Activated naive CD4-positive, alpha-beta T cell treated with anti-CD3 and anti-CD28 coated beads for 36 hours (primary cell): ENCODE measurements at regions not wholly inside any gene's neighbourhood (a gene's known extent, or its start where the extent isn't known, plus 50 kb on each side); places are given as distances from the start of the nearest gene placed in this dataset.

Experiments used
- CTCF ChIA-PET: fragments of 350-600 bp; sonication (Branson Sonifier 250); formaldehyde crosslinking; loops from one replicate; lab custom pipeline; 2021; ENCODE audit warnings: antibody characterized with exemption; lab: Charles Lee
- DNase-seq: peaks from one replicate; pipeline ENCODE4 v3.0.0-alpha.2; 2020
- H3K27ac Mint-ChIP-seq: one replicate; pipeline ENCODE4 v1.8.0; 2021; ENCODE audit warnings: mild to moderate bottlenecking, mixed read lengths
- H3K27me3 Mint-ChIP-seq: one replicate; pipeline ENCODE4 v1.8.0; 2021; ENCODE audit warnings: low read depth, mixed read lengths
- H3K36me3 Mint-ChIP-seq: one replicate; pipeline ENCODE4 v1.8.0; 2021; ENCODE audit warnings: low read depth, mixed read lengths
- H3K4me1 Mint-ChIP-seq: one replicate; pipeline ENCODE4 v1.8.0; 2021; ENCODE audit warnings: low read depth, mixed read lengths
- H3K4me3 Mint-ChIP-seq: one replicate; pipeline ENCODE4 v1.8.0; 2021; ENCODE audit warnings: mild to moderate bottlenecking, moderate library complexity, mixed read lengths
- H3K9me3 Mint-ChIP-seq: one replicate; pipeline ENCODE4 v1.8.0; 2021; ENCODE audit warnings: mixed read lengths
- intact Hi-C: fragments of 100-400 bp; cut with micrococcal nuclease; formaldehyde crosslinking; loops from one replicate; pipeline ENCODE4 v1.15.1; 2023

DNA sequence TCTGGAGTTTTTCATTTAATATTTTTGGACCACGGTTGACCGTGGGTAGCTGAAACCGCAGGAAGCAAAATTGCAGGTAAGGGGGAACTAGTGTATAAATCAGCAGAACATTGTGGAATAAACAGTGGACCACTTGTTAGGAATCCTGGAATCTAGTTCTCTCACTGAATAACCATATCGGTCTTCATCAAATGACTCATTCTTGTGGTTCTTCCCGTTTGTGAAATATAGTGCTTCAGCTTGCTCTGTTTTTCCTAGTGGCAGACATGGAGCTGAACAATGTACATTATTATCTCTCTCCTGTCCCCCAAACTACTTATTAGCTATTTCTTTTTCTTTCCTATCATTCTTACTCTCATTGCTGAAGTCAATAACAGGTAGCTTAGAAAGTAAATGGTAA, 61.9 kb downstream of the HSPA13 start:
- CTCF ChIA-PET: interaction anchor here (0.6 to 1.4 kb wide), 2 partner anchors 11 to 597 kb away, joined by 4 to 5 read pairs; no protein-coding TSS in a partner anchor

DNA sequence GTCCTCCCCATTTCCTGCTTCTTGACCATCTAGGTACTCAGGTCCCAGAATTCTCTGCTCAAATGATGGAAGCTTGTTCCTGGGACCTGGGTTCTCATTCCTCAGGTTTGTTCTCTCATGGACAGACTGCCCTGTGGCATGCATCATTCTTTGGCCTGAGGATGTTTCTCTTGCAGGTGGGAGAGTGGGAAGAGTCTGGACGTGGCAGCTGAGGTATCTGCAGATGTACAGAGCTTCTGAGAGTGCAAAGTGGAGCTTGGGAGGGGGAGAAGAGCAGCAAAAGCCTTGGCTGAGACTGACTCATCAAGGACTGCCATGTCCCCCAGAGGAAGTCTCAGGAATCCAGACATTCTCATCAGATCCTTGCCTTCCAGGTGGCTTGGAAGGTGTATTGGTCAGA, 63.1 kb downstream of the HSPA13 start:
- Mint-ChIP-seq H3K27me3 (peaks cover 14% of the 10 kb centered on the region), H3K27ac (no peak overlapping the region), H3K9me3 (no peaks in the 10 kb centered on the region), H3K4me3 (no peak overlapping the region), H3K36me3 (no peaks in the 10 kb centered on the region), H3K4me1 (no peaks in the 10 kb centered on the region)
- no peak for DNase-seq
- CTCF ChIA-PET: interaction anchor here (1.0 kb wide), 1 partner anchor 13 kb away, joined by 4 read pairs; no protein-coding TSS in a partner anchor
- intact Hi-C loops: no loop called here

More for the DNA sequence above, 61.9 kb downstream of the HSPA13 start:
- Mint-ChIP-seq H3K9me3 (no peaks in the 10 kb centered on the region), H3K36me3 (no peaks in the 10 kb centered on the region), H3K4me3 (no peak overlapping the region), H3K27me3 (peaks cover 19% of the 10 kb centered on the region), H3K4me1 (no peaks in the 10 kb centered on the region), H3K27ac (no peak overlapping the region)
- intact Hi-C loops: no loop called here
- DNase-seq: no peak

DNA sequence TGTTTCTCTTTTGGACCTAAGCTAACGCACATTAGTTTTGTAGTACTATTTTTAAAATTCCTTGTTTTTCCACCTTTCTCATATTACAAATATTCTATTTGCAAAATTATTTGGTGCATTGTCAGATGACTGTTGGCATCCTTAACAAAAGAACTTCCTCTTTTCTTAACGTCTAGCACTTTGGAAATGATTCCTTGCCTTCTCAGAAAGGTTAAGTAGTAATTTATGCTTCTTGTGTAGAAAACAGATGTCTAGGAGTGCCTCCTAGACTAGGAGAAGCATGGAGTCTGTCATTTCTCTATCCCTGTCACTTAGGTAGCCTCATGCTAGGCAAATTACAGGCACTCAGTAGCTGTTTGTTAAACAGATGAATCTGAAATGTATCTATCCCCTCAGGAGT, 64.4 kb downstream of the HSPA13 start:
- no peak overlapping the region for H3K27ac Mint-ChIP-seq
- CTCF ChIA-PET: no interaction called here

DNA sequence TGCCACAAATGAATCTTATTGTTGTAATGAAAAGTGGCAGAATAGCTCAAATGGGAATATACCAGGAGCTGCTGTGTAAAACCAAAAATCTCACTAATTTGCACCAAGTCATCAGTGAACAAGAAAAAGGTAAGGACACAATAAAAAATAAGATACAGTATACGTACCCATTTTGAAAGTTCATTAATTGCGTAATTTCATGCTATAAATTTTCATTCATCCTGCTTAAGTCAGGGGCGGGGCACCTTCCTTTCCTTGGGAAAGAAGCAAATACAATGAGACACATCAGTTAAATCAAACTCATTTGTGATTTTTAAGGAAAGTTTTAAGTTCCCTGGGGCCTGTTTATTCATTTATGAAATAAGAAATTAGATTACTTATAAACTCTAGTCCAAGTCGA, 65.4 kb downstream of the HSPA13 start:
- intact Hi-C loops: no loop called here

More for the DNA sequence above, 64.4 kb downstream of the HSPA13 start:
- no peak for DNase-seq
- H3K27me3 Mint-ChIP-seq: peaks cover 12% of the 10 kb centered on the region
- H3K36me3 Mint-ChIP-seq: no peaks in the 10 kb centered on the region
- no peaks in the 10 kb centered on the region for H3K9me3 Mint-ChIP-seq
- intact Hi-C loops: no loop called here
- no peak overlapping the region for H3K4me3 Mint-ChIP-seq
- no peaks in the 10 kb centered on the region for H3K4me1 Mint-ChIP-seq

GRCh38 chr21:14313300-14313699, 69.6 kb downstream of the HSPA13 start:
- H3K27me3 Mint-ChIP-seq: peaks cover 10% of the 10 kb centered on the region
- no peak overlapping the region for H3K4me3 Mint-ChIP-seq
- no peaks in the 10 kb centered on the region for H3K4me1 Mint-ChIP-seq
- CTCF ChIA-PET: no interaction called here
- no peaks in the 10 kb centered on the region for H3K9me3 Mint-ChIP-seq
- no peak for DNase-seq
- intact Hi-C loops: no loop called here
- no peaks in the 10 kb centered on the region for H3K36me3 Mint-ChIP-seq
- no peak overlapping the region for H3K27ac Mint-ChIP-seq

More for the DNA sequence above, 65.4 kb downstream of the HSPA13 start:
- DNase-seq: no peak
- Mint-ChIP-seq H3K36me3 (no peaks in the 10 kb centered on the region), H3K4me1 (no peaks in the 10 kb centered on the region), H3K27me3 (peaks cover 12% of the 10 kb centered on the region), H3K9me3 (no peaks in the 10 kb centered on the region), H3K27ac (no peak overlapping the region), H3K4me3 (no peak overlapping the region)
- CTCF ChIA-PET: interaction anchor here (0.8 kb wide), 1 partner anchor 57 kb away, joined by 3 read pairs; no protein-coding TSS in a partner anchor

- CTCF ChIA-PET: no interaction called here
- DNase-seq: no peak
- Mint-ChIP-seq H3K27ac (no peak overlapping the region), H3K27me3 (peaks cover 10% of the 10 kb centered on the region), H3K36me3 (no peaks in the 10 kb centered on the region), H3K9me3 (no peaks in the 10 kb centered on the region), H3K4me3 (no peak overlapping the region), H3K4me1 (no peaks in the 10 kb centered on the region)
- intact Hi-C loops: no loop called here
Observed at GRCh38 chr21:14312871-14313270, 70.1 kb downstream of the HSPA13 start.

GRCh38 chr21:14308234-14308633, 74.7 kb downstream of the HSPA13 start:
- DNase-seq: no peak
- H3K36me3 Mint-ChIP-seq: no peaks in the 10 kb centered on the region
- CTCF ChIA-PET: interaction anchor here (1.5 kb wide), 1 partner anchor 18 kb away, joined by 3 read pairs; no protein-coding TSS in a partner anchor
- no peaks in the 10 kb centered on the region for H3K9me3 Mint-ChIP-seq
- peaks cover 7% of the 10 kb centered on the region for H3K27me3 Mint-ChIP-seq
- no peak overlapping the region for H3K27ac Mint-ChIP-seq
- intact Hi-C loops: no loop called here
- no peaks in the 10 kb centered on the region for H3K4me1 Mint-ChIP-seq
- no peak overlapping the region for H3K4me3 Mint-ChIP-seq

- CTCF ChIA-PET: interaction anchor here (0.6 to 1.6 kb wide), 4 partner anchors 9 to 469 kb away, joined by 3 to 5 read pairs (median 4); no protein-coding TSS in a partner anchor
Observed at GRCh38 chr21:14306126-14306907, 76.6 kb downstream of the HSPA13 start.

DNA sequence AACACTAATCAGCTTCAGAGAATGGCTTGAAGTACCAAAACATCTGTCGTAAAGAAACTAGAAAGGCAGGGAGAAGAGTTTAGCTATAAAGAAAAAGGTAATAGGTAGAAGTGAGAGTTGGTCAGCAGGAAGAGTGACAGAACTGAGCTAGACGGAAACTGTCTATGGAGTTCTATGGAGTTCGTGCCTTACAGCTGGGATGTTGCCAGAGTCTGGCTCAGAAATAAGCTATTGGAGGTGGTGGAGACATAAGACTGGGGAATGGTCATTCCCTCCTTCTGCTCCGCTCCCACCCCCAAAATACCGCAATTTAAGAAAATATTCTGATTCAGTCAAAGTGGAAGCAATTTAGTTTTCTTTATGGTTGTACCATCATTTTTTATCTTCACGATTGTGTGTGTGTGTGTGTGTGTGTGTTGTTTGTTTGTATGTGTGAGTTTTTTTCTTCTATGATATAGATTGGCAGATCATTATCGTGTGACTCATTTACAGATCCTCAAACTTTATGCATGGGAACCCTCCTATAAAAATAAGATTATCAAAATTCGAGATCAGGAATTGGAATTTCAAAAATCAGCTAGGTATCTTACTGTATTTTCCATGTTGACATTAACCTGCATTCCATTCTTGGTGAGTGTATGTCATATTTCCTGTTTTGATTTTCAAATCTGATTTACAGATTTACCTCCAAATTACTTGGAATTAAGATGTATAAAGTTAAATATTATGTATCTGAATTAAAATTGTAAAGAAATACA, 79.0 kb downstream of the HSPA13 start:
- H3K9me3 Mint-ChIP-seq: no peaks in the 10 kb centered on the region
- no peak overlapping the region for H3K4me3 Mint-ChIP-seq
- CTCF ChIA-PET: no interaction called here
- H3K27ac Mint-ChIP-seq: no peak overlapping the region
- intact Hi-C loops: no loop called here
- no peak for DNase-seq
- H3K27me3 Mint-ChIP-seq: peaks cover 5% of the 10 kb centered on the region
- no peaks in the 10 kb centered on the region for H3K36me3 Mint-ChIP-seq
- no peaks in the 10 kb centered on the region for H3K4me1 Mint-ChIP-seq

More at GRCh38 chr21:14306126-14306907, 76.6 kb downstream of the HSPA13 start:
- H3K9me3 Mint-ChIP-seq: no peaks in the 10 kb centered on the region
- peaks cover 5% of the 10 kb centered on the region for H3K27me3 Mint-ChIP-seq
- intact Hi-C loops: loop anchor here (2.0 kb wide), 1 partner anchor 468 kb away; no protein-coding TSS in a partner anchor
- DNase-seq: no peak
- H3K4me3 Mint-ChIP-seq: no peak overlapping the region
- no peaks in the 10 kb centered on the region for H3K36me3 Mint-ChIP-seq
- no peaks in the 10 kb centered on the region for H3K4me1 Mint-ChIP-seq
- H3K27ac Mint-ChIP-seq: no peak overlapping the region

DNA sequence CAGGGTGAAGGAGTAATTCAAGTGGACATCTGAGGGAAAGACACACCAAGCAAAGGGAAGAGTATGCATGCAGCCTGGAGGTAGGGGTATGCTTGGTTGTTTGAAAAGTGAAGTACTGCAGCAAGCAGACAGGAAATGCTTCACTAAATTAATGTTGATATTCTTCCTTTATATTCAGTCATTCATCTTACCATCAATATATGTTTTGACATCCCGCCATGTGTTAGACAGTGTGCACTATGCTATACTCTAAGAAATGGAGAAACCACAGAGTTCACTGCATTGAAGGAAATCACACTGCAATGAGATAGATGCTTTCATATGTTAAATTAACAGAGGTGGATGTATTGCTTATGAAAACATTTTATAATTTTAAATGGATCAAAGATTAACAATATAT, 82.9 kb downstream of the HSPA13 start:
- intact Hi-C loops: no loop called here
- CTCF ChIA-PET: interaction anchor here (0.6 kb wide), 1 partner anchor 42 kb away, joined by 3 read pairs; no protein-coding TSS in a partner anchor
- no peak for DNase-seq
- Mint-ChIP-seq H3K9me3 (no peaks in the 10 kb centered on the region), H3K27me3 (peaks cover 2% of the 10 kb centered on the region), H3K4me3 (no peak overlapping the region), H3K27ac (no peak overlapping the region), H3K4me1 (no peaks in the 10 kb centered on the region), H3K36me3 (no peaks in the 10 kb centered on the region)

GRCh38 chr21:14290576-14290975, 74.6 kb downstream of the RBM11 start:
- no peaks in the 10 kb centered on the region for H3K9me3 Mint-ChIP-seq
- no peak for DNase-seq
- CTCF ChIA-PET: interaction anchor here (0.7 kb wide), 1 partner anchor 387 kb away, joined by 3 read pairs; no protein-coding TSS in a partner anchor
- H3K27ac Mint-ChIP-seq: no peak overlapping the region
- intact Hi-C loops: no loop called here
- H3K4me1 Mint-ChIP-seq: no peaks in the 10 kb centered on the region
- no peaks in the 10 kb centered on the region for H3K36me3 Mint-ChIP-seq
- peaks cover 11% of the 10 kb centered on the region for H3K27me3 Mint-ChIP-seq
- no peak overlapping the region for H3K4me3 Mint-ChIP-seq

GRCh38 chr21:14288922-14289321, 73.0 kb downstream of the RBM11 start:
- Mint-ChIP-seq H3K4me1 (no peaks in the 10 kb centered on the region), H3K9me3 (no peaks in the 10 kb centered on the region), H3K27me3 (peaks cover 8% of the 10 kb centered on the region), H3K36me3 (no peaks in the 10 kb centered on the region), H3K27ac (no peak overlapping the region), H3K4me3 (no peak overlapping the region)
- DNase-seq: no peak
- intact Hi-C loops: no loop called here
- CTCF ChIA-PET: no interaction called here
